ENCODE measurements at regions not wholly inside any gene's neighbourhood (a gene's known extent, or its start where the extent isn't known, plus 50 kb on each side); places are given as distances from the start of the nearest gene placed in this dataset.
A peak's percentile ranks its signal among the peaks of the same experiment; 100 is the strongest.

GRCh38 chr2:181821049-181821448, 70.5 kb upstream of the ITPRID2 start:
- H3K9me3 ChIP-seq (replicated peaks; ENCODE audit: control insufficient read depth, insufficient read depth, low read length) = no peaks in the 10 kb centered on the region
- H3K27me3 ChIP-seq (ENCODE audit: control insufficient read depth in 2 of 2, insufficient read depth in 2 of 2, low read length in 2 of 2) = no peaks in the 10 kb centered on the region
- FAIRE-seq (no peak), DNase-seq (ENCODE audit: low read depth, low spot score) (no peak)
- no peak overlapping the region for H3K27ac ChIP-seq (ENCODE audit: insufficient read depth, low read depth, low read length)
- no peak overlapping the region for H2AFZ ChIP-seq (ENCODE audit: low read depth, low read length)
- no TSS peak for BruUV-seq (replicated peaks)
- TF ChIP-seq EZH2 (IDR thresholded peaks at IDR 0.05; ENCODE audit: borderline replicate concordance, low read depth, low read length, severe bottlenecking) = no peak
- no peak for TF ChIP-seq MYC (IDR thresholded peaks at IDR 0.05; ENCODE audit: low read depth, low read length)
- H3K4me3 ChIP-seq (replicated peaks in 1 of 3; ENCODE audit: insufficient read depth in 1 of 3, low read depth in 1 of 3, low read length in 3 of 3) = no peak overlapping the region
- H3K36me3 ChIP-seq (ENCODE audit: control insufficient read depth in 2 of 2, extremely low read depth in 1 of 2, insufficient read depth in 2 of 2, low read length in 2 of 2) = no peaks in the 10 kb centered on the region
- H4K20me1 ChIP-seq (replicated peaks; ENCODE audit: control insufficient read depth, extremely low read depth, insufficient read depth, low read length) = no peaks in the 10 kb centered on the region
- ChIA-PET POLR2A (no interaction called here), CTCF (interaction anchor here (1.7 kb wide), 1 partner anchor 14 kb away, joined by 4 read pairs; no protein-coding TSS in a partner anchor)
- H3K9ac ChIP-seq (replicated peaks; ENCODE audit: extremely low read depth, insufficient read depth, low read length) = no peak overlapping the region
- H3K9me1 ChIP-seq (replicated peaks; ENCODE audit: control insufficient read depth, extremely low read depth, insufficient read depth, low read length) = no peaks in the 10 kb centered on the region
- intact Hi-C loops (cut with micrococcal nuclease) = no loop called here
- H3K4me1 ChIP-seq (ENCODE audit: control insufficient read depth, extremely low read depth, insufficient read depth, low read length) = peaks cover 5% of the 10 kb centered on the region
- no peaks in the 10 kb centered on the region for H3K79me2 ChIP-seq (ENCODE audit: control insufficient read depth, insufficient read depth, low read length)
- dilution Hi-C loops (cut with MboI; ENCODE audit: extremely low pct_ligation_motif_present, low sequenced_read_pairs) = no loop called here
- no peak overlapping the region for H3K4me2 ChIP-seq (ENCODE audit: insufficient read depth, low read length)

- peak overlapping the region; percentile 12 for H2AFZ ChIP-seq (ENCODE audit: low read depth, low read length)
- dilution Hi-C loops (cut with MboI; ENCODE audit: extremely low pct_ligation_motif_present, low sequenced_read_pairs) (no loop called here), intact Hi-C loops (cut with micrococcal nuclease) (no loop called here)
- ChIA-PET CTCF (no interaction called here), POLR2A (no interaction called here)
- H3K9ac ChIP-seq (replicated peaks; ENCODE audit: extremely low read depth, insufficient read depth, low read length) = no peak overlapping the region
- H4K20me1 ChIP-seq (replicated peaks; ENCODE audit: control insufficient read depth, extremely low read depth, insufficient read depth, low read length) = no peaks in the 10 kb centered on the region
- FAIRE-seq (no peak), DNase-seq (ENCODE audit: low read depth, low spot score) (no peak)
- H3K36me3 ChIP-seq (ENCODE audit: control insufficient read depth in 2 of 2, extremely low read depth in 1 of 2, insufficient read depth in 2 of 2, low read length in 2 of 2) = no peaks in the 10 kb centered on the region
- H3K9me3 ChIP-seq (replicated peaks; ENCODE audit: control insufficient read depth, insufficient read depth, low read length) = no peaks in the 10 kb centered on the region
- TF ChIP-seq EZH2 (IDR thresholded peaks at IDR 0.05; ENCODE audit: borderline replicate concordance, low read depth, low read length, severe bottlenecking) (no peak), MAX (IDR thresholded peaks at IDR 0.05; ENCODE audit: insufficient read depth, insufficient read length) (no peak), MYC (IDR thresholded peaks at IDR 0.05; ENCODE audit: low read depth, low read length) (no peak), FOS (IDR thresholded peaks at IDR 0.05; ENCODE audit: borderline replicate concordance, insufficient read depth, low read length) (no peak)
- no peaks in the 10 kb centered on the region for H3K9me1 ChIP-seq (replicated peaks; ENCODE audit: control insufficient read depth, extremely low read depth, insufficient read depth, low read length)
- H3K4me3 ChIP-seq (replicated peaks in 1 of 3; ENCODE audit: insufficient read depth in 1 of 3, low read depth in 1 of 3, low read length in 3 of 3) = no peak overlapping the region
- no peak overlapping the region for H3K27ac ChIP-seq (ENCODE audit: insufficient read depth, low read depth, low read length)
- H3K4me2 ChIP-seq (ENCODE audit: insufficient read depth, low read length) = no peak overlapping the region
- H3K79me2 ChIP-seq (ENCODE audit: control insufficient read depth, insufficient read depth, low read length) = no peaks in the 10 kb centered on the region
- H3K4me1 ChIP-seq (ENCODE audit: control insufficient read depth, extremely low read depth, insufficient read depth, low read length) = peaks cover 5% of the 10 kb centered on the region
- no peaks in the 10 kb centered on the region for H3K27me3 ChIP-seq (ENCODE audit: control insufficient read depth in 2 of 2, insufficient read depth in 2 of 2, low read length in 2 of 2)
- no TSS peak for BruUV-seq (replicated peaks)
These were observed 69.4 kb upstream of the ITPRID2 start for GRCh38 chr2:181822097-181822496.

Data from endothelial cell of umbilical vein (primary cell).